ENCODE measurements at regions not wholly inside any gene's neighbourhood (a gene's known extent, or its start where the extent isn't known, plus 50 kb on each side); places are given as distances from the start of the nearest gene placed in this dataset.

DNA sequence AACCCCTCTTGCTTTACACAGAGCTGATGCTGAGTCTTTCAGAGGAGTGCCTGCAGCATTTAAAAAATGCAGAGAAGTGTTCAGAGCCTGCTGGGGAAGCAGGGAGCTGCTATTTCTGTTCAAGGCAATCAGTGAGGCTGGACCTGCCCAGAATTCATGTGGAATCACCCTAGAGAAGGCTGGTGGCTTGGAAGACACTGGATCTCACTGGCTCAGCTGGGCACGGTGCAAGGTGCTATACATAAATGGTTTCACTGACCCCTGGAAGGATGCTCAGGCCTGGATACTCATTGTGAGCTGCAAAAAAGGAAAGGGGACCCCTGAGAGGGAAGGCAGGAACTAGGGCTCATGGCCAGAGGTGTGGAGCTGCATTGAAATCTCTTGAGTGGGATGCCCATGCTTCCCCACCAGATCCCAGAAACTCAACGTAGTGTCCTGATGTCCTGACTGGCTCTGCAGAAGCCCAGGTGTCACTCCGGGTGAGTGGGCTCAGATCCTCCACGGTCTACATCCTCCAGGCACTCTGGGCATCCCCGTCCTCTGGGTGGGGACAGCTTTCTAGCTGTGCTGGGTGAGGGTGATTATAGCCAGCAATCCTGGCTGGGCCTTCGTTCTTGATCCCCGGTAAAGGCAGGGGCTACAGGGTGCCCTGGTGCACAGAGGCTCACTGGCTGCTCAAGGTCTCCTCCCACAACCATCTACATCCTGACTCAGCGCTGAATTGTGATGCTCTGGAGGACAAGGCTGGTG lies 77.2 kb upstream of the TNS3 start:
- TF ChIP-seq, protein P1, sequence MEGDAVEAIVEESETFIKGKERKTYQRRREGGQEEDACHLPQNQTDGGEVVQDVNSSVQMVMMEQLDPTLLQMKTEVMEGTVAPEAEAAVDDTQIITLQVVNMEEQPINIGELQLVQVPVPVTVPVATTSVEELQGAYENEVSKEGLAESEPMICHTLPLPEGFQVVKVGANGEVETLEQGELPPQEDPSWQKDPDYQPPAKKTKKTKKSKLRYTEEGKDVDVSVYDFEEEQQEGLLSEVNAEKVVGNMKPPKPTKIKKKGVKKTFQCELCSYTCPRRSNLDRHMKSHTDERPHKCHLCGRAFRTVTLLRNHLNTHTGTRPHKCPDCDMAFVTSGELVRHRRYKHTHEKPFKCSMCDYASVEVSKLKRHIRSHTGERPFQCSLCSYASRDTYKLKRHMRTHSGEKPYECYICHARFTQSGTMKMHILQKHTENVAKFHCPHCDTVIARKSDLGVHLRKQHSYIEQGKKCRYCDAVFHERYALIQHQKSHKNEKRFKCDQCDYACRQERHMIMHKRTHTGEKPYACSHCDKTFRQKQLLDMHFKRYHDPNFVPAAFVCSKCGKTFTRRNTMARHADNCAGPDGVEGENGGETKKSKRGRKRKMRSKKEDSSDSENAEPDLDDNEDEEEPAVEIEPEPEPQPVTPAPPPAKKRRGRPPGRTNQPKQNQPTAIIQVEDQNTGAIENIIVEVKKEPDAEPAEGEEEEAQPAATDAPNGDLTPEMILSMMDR (CRISPR knock-in tag; IDR thresholded peaks at IDR 0.05): no peak
- no peak for TF ChIP-seq MYC (CRISPR knock-in tag; IDR thresholded peaks at IDR 0.05; ENCODE audit: borderline replicate concordance)
- no peak for TF ChIP-seq GABPB1 (CRISPR knock-in tag; IDR thresholded peaks at IDR 0.05)
- TF ChIP-seq, protein P2, sequence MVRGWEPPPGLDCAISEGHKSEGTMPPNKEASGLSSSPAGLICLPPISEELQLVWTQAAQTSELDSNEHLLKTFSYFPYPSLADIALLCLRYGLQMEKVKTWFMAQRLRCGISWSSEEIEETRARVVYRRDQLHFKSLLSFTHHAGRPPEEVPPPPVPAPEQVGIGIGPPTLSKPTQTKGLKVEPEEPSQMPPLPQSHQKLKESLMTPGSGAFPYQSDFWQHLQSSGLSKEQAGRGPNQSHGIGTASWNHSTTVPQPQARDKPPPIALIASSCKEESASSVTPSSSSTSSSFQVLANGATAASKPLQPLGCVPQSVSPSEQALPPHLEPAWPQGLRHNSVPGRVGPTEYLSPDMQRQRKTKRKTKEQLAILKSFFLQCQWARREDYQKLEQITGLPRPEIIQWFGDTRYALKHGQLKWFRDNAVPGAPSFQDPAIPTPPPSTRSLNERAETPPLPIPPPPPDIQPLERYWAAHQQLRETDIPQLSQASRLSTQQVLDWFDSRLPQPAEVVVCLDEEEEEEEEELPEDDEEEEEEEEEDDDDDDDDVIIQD (CRISPR knock-in tag; IDR thresholded peaks at IDR 0.05; ENCODE audit: low read depth): no peak
- TF ChIP-seq, protein P3, sequence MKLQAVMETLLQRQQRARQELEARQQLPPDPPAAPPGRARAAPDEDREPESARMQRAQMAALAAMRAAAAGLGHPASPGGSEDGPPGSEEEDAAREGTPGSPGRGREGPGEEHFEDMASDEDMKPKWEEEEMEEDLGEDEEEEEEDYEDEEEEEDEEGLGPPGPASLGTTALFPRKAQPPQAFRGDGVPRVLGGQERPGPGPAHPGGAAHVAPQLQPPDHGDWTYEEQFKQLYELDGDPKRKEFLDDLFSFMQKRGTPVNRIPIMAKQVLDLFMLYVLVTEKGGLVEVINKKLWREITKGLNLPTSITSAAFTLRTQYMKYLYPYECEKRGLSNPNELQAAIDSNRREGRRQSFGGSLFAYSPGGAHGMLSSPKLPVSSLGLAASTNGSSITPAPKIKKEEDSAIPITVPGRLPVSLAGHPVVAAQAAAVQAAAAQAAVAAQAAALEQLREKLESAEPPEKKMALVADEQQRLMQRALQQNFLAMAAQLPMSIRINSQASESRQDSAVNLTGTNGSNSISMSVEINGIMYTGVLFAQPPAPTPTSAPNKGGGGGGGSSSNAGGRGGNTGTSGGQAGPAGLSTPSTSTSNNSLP (IDR thresholded peaks at IDR 0.05; ENCODE audit: low read depth, low read length): no peak
- TF ChIP-seq CHD4 (IDR thresholded peaks at IDR 0.05; ENCODE audit: borderline replicate concordance, low read length): no peak
- TF ChIP-seq JARID2 (CRISPR knock-in tag; IDR thresholded peaks at IDR 0.05; ENCODE audit: insufficient replicate concordance): no peak
- no peak for TF ChIP-seq NFE2 (CRISPR knock-in tag; IDR thresholded peaks at IDR 0.05)

All from HepG2 (cell line).